ENCODE measurements at regions not wholly inside any gene's neighbourhood (a gene's known extent, or its start where the extent isn't known, plus 50 kb on each side); places are given as distances from the start of the nearest gene placed in this dataset.

DNA sequence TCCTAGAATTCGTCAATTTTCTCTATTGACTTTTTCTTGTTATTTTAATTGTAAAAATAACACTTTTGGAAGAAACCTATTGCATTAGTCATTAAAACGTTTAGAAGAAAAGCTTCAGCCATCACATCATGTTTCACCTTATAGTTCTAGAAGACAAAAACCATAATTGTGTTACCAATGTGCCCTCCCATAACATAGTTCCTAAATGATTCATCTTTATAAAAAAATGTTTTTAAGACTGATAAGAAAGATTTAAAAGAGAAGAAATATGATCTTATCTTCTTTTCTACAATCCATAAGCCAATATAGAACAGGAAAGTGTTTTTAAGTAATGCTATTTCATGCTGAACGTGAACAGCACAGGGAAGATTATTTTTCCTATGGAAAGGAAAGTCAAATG lies 316.6 kb upstream of the NDST4 start:
- BruUV-seq (replicated peaks), result no TSS peak
- Mint-ChIP-seq H3K4me3 (ENCODE audit: unreplicated experiment) (no peak overlapping the region), H3K9me3 (ENCODE audit: unreplicated experiment) (no peaks in the 10 kb centered on the region), H3K27me3 (ENCODE audit: insufficient read depth, unreplicated experiment) (no peaks in the 10 kb centered on the region), H3K36me3 (ENCODE audit: insufficient read depth, unreplicated experiment) (no peaks in the 10 kb centered on the region), H3K4me1 (ENCODE audit: low read depth, unreplicated experiment) (no peaks in the 10 kb centered on the region), H3K27ac (ENCODE audit: unreplicated experiment) (no peak overlapping the region)
- H3K9me3 ChIP-seq, result no peaks in the 10 kb centered on the region
- H3K4me3 ChIP-seq (ENCODE audit: low read depth, low read length), result no peak overlapping the region
- no peaks in the 10 kb centered on the region for H3K36me3 ChIP-seq (ENCODE audit: control insufficient read depth, insufficient read depth, low read length)
- CTCF ChIA-PET, result no interaction called here
- TF ChIP-seq, protein P1, sequence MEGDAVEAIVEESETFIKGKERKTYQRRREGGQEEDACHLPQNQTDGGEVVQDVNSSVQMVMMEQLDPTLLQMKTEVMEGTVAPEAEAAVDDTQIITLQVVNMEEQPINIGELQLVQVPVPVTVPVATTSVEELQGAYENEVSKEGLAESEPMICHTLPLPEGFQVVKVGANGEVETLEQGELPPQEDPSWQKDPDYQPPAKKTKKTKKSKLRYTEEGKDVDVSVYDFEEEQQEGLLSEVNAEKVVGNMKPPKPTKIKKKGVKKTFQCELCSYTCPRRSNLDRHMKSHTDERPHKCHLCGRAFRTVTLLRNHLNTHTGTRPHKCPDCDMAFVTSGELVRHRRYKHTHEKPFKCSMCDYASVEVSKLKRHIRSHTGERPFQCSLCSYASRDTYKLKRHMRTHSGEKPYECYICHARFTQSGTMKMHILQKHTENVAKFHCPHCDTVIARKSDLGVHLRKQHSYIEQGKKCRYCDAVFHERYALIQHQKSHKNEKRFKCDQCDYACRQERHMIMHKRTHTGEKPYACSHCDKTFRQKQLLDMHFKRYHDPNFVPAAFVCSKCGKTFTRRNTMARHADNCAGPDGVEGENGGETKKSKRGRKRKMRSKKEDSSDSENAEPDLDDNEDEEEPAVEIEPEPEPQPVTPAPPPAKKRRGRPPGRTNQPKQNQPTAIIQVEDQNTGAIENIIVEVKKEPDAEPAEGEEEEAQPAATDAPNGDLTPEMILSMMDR (IDR thresholded peaks at IDR 0.05; ENCODE audit: insufficient read depth in 1 of 2, low read depth in 1 of 2, low read length in 1 of 2, severe bottlenecking in 1 of 2, unreplicated experiment in 1 of 2), result no peak
- POLR2A ChIA-PET, result no interaction called here
- no peaks in the 10 kb centered on the region for H3K27me3 ChIP-seq (replicated peaks; ENCODE audit: control insufficient read depth, insufficient read depth, low read length)
- intact Hi-C loops (cut with micrococcal nuclease; ENCODE audit: unreplicated experiment), result no loop called here
- no peaks in the 10 kb centered on the region for H3K4me1 ChIP-seq
- no peak for DNase-seq

DNA sequence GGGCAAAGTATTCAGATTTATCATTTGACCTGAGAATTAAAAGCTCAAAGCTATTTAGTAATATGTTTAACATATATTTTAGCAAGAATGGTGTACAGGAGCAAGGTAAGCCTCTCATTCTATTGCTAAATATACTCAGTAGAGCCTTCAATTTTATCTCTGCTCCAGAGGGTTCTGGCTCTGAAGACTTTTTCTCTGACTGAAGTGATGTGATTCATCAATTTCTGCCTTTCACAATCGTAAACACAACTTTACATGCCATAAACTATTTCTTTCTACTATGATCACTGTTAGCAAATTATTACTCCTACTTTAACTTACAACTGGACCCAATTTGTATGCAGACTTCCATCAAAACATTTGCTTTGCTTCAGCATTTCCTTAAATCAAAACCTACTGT lies 315.0 kb upstream of the NDST4 start:
- no TSS peak for BruUV-seq (replicated peaks)
- H3K27me3 Mint-ChIP-seq (ENCODE audit: insufficient read depth, unreplicated experiment), result no peaks in the 10 kb centered on the region
- no peaks in the 10 kb centered on the region for H3K9me3 Mint-ChIP-seq (ENCODE audit: unreplicated experiment)
- H3K27ac Mint-ChIP-seq (ENCODE audit: unreplicated experiment), result no peak overlapping the region
- intact Hi-C loops (cut with micrococcal nuclease; ENCODE audit: unreplicated experiment), result no loop called here
- CTCF ChIA-PET, result no interaction called here
- no peaks in the 10 kb centered on the region for H3K36me3 Mint-ChIP-seq (ENCODE audit: insufficient read depth, unreplicated experiment)
- DNase-seq, result no peak
- no peak overlapping the region for H3K4me3 Mint-ChIP-seq (ENCODE audit: unreplicated experiment)
- TF ChIP-seq, protein P1 (IDR thresholded peaks at IDR 0.05; ENCODE audit: insufficient read depth in 1 of 2, low read depth in 1 of 2, low read length in 1 of 2, severe bottlenecking in 1 of 2, unreplicated experiment in 1 of 2), result no peak
- Histone ChIP-seq H3K4me1 (no peaks in the 10 kb centered on the region), H3K4me3 (ENCODE audit: low read depth, low read length) (no peak overlapping the region), H3K9me3 (no peaks in the 10 kb centered on the region), H3K27me3 (replicated peaks; ENCODE audit: control insufficient read depth, insufficient read depth, low read length) (no peaks in the 10 kb centered on the region), H3K36me3 (ENCODE audit: control insufficient read depth, insufficient read depth, low read length) (no peaks in the 10 kb centered on the region)
- POLR2A ChIA-PET, result no interaction called here
- H3K4me1 Mint-ChIP-seq (ENCODE audit: low read depth, unreplicated experiment), result no peaks in the 10 kb centered on the region

DNA sequence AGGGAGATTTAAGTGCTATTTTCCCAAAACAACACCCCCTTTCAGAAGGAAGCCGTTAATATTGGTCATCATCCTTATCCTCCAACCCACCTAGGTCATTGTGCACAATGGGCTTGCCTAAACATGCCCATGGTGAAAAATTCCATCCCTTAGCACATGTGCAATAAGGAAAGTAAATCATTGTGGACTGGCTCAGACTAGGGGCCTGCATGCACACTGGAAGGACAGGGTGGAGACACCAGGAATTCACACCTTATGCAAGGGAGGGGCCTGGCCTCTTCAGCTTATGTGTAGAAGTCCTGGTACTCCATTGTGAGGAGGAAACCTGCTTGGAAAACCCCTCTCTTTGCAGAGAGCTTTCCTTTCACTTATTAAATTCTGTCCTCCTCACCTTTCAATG lies 311.4 kb upstream of the NDST4 start:
- no peaks in the 10 kb centered on the region for H3K9me3 Mint-ChIP-seq (ENCODE audit: unreplicated experiment)
- DNase-seq, result no peak
- no peak overlapping the region for H3K4me3 Mint-ChIP-seq (ENCODE audit: unreplicated experiment)
- no TSS peak for BruUV-seq (replicated peaks)
- Histone ChIP-seq H3K4me3 (ENCODE audit: low read depth, low read length) (no peak overlapping the region), H3K9me3 (no peaks in the 10 kb centered on the region; the same call in 1 of the 2 replicates), H3K4me1 (no peaks in the 10 kb centered on the region), H3K36me3 (ENCODE audit: control insufficient read depth, insufficient read depth, low read length) (no peaks in the 10 kb centered on the region), H3K27me3 (replicated peaks; ENCODE audit: control insufficient read depth, insufficient read depth, low read length) (no peaks in the 10 kb centered on the region)
- ChIA-PET CTCF (no interaction called here), POLR2A (no interaction called here)
- no peaks in the 10 kb centered on the region for H3K27me3 Mint-ChIP-seq (ENCODE audit: insufficient read depth, unreplicated experiment)
- TF ChIP-seq, protein P1 (IDR thresholded peaks at IDR 0.05; ENCODE audit: insufficient read depth in 1 of 2, low read depth in 1 of 2, low read length in 1 of 2, severe bottlenecking in 1 of 2, unreplicated experiment in 1 of 2), result no peak
- no peaks in the 10 kb centered on the region for H3K4me1 Mint-ChIP-seq (ENCODE audit: low read depth, unreplicated experiment)
- no peak overlapping the region for H3K27ac Mint-ChIP-seq (ENCODE audit: unreplicated experiment)
- H3K36me3 Mint-ChIP-seq (ENCODE audit: insufficient read depth, unreplicated experiment), result no peaks in the 10 kb centered on the region
- intact Hi-C loops (cut with micrococcal nuclease; ENCODE audit: unreplicated experiment), result no loop called here
